GM19395 (cell line): ENCODE measurements at regions not wholly inside any gene's neighbourhood (a gene's known extent, or its start where the extent isn't known, plus 50 kb on each side); places are given as distances from the start of the nearest gene placed in this dataset.
"Not testable (repeated sequence)": the region's sequence is repeated elsewhere in the genome, so short reads cannot be mapped to it uniquely, and the experiment has no call there.

Source experiments
- ATAC-seq: cut with Tn5 transposase; IDR thresholded peaks from one replicate; pipeline ENCODE4 v1.9.1; 2021; ENCODE audit warnings: mild to moderate bottlenecking, moderate library complexity; ENCODE audit not compliant: unreplicated experiment

DNA sequence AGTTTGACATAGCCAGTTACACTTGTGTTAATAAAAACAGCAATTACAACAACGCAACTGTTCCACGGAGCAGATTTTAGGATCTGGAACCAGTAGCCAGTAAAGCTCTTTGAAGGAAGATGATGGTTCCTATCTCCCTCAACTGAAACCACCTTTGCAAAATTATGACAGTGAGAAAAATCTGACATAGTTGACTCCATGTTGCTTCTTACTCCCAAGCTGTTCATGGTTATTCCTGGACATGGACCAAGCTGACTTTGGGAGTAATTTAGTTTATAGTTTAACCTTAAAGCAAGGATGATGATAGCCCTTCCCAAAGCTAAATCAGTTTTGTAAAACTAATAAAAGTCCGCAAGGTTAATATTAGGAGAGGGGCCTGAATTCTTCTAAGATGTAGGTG lies 518.0 kb upstream of the ZP4 start:
- no peak for ATAC-seq

DNA sequence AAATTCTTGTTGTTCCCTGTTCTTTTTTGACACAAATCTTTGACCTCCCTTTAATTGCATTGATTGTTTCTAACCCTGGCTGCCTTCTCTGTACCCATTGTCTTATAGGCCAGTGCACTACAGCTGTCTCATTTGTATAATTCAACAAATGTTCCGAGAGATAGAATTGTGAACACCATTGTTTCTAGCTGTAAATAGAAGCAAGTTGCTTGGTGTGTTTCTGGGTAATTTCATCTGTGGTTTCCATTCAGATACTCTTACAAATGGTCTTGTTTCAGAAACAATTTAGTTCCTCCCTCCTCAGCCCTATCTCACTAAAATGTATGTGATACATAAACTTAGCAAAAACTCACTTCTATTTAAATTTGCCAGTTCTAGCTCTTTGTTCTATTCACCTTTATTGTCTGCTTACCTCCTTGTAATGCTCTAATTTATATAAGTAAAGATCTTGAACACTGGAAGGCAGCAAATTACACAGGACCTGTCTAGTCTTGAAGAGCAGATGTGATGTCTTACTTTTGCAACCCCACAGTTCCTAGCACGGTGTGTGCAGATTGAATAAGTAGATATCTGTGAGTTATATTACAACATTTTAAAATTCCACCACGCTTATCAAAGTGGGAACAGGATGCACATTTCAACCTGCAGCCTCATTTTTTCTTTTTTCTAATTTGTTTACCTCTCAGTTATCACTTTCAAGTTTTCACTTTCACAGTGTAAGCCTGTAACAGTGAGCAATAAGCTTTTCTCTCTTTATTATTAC lies 515.6 kb upstream of the ZP4 start:
- no peak for ATAC-seq

DNA sequence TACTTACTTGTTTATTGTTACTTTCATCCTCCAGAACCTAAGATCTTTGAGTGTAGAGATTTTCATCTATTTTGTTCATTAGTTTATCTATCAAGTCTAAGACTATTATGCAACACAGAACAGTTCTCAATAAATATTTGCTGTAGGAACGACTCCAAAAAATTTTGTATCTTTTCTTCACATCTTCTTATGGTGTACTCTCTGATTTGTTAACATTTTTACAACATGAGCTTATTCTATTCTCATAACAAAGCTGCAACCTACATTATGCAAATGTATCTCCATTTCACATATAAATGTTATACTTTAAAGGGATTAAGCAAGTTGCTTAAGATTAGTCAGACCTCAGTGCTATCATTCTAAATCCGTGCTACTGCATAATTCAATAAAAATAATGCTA lies 514.2 kb upstream of the ZP4 start:
- ATAC-seq = no peak

DNA sequence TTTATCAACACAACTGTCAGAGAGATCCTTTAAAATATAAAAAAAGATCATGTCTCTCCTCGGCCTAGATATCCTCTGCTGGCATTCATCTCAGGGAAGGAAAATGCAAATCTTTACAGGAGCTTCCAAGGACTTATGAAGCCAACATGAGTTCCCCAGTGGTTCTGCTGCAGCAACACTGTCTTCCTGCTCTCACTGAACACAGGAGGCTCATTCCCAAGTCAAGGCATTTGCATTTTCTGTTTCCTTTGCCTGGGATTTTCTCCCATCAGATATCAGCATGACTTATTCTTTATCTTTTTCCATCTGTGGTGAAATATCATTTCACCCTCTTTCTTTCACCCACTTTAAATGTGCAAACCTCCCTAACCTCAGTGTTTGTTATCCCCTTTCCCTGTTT lies 513.8 kb upstream of the ZP4 start:
- ATAC-seq = no peak

DNA sequence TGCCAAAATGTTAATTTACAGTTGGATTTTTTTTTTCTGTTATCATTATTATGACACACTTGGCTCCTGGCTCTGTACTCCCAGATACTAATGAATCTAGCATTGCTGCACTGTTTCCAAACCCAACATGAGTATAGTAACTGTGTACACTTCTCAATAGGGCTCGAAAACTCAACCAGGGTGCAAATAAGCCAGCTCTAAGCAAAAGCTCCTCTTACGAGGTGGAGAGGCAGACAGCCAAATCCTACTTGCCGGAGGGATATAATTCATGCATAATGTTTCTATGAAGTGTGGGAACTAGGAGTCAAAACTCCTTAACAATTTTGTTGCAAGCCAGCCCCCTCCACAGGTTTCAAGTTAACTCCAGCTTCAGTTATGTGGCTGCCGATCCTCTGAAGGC lies 510.4 kb upstream of the ZP4 start:
- no peak for ATAC-seq

DNA sequence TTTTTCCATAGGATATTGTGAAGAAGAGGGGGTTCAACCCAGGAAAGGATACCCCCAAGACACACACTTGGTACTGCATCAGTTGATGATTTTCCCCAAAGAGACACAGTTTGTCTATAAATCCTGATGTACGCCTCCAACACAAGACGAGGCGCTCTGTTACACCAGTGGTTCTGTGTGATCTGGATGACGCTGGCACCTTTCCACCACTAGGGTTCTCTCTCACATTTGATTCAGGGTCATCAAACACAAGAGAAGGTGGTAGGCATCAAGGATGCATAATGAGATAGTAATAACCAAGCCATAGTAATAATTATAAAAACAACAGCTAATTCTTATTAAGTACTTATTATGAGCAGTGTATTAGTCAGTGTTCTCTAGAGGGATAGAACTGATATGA lies 508.8 kb upstream of the ZP4 start:
- ATAC-seq = no peak

DNA sequence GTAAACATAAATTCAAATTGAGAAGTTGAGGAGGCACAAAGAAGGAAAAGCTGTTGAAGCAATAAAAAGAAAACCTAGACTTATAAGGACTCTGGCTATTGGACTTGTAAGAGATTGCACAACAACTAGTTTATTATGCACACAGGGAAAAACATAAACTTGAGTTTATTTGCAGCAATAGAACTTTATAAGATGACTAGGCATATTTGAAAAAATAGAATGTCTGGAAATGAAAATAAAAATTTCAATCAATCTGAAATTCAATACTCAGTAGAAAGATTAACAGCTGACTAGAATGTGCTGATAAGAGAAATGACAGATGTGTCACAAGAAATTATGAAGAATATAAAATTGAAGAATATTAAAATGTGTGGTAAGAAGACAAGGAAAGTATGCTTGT lies 505.4 kb upstream of the ZP4 start:
- ATAC-seq = no peak

DNA sequence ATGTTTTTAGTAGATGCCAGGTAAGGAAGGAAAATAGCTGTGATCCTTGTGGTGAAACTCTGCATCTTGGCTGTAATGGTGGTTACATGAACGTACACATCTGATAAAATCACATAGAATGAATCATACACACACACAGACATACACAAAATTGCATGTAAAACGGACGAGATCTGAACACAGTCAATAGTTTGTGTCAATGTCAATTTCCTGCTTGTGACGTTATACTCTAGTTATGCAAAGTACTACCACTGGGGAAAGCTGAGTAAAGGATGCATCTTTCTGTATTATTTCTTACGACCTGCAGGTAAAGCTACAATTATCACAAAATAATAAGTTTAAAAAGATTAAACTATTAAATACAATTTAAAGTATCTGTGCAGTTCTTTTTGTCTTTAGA lies 493.7 kb upstream of the ZP4 start:
- no peak for ATAC-seq

DNA sequence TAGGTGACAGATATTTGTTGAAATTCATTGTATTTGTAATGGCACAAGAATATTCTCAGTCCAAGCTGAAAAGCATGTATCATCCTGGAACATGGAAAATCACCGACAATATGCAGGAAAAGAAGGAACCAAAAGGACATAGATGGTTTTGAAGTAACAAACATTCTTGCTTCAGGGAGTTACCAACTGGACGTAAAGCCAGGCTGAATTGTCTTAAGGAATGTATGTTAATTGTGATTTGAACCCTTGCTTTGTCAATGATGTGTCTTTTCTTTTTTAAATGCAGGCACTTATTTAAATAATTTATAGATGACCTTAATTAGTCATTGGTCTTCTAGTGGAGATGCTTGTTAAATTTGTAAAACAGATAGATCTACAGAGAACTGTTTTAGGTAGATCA lies 489.4 kb upstream of the ZP4 start:
- no peak for ATAC-seq

DNA sequence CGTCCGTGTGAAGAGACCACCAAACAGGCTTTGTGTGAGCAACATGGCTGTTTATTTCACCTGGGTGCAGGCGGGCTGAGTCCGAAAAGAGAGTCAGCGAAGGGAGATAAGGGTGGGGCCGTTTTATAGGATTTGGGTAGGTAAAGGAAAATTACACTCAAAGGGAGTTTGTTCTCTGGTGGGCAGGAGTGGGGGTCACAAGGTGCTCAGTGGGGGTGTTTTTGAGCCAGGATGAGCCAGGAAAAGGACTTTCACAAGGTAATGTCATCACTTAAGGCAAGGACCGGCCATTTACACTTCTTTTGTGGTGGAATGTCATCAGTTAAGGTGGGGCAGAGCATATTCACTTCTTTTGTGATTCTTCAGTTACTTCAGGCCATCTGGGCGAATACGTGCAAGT lies 488.7 kb upstream of the ZP4 start:
- not testable (repeated sequence) for ATAC-seq

DNA sequence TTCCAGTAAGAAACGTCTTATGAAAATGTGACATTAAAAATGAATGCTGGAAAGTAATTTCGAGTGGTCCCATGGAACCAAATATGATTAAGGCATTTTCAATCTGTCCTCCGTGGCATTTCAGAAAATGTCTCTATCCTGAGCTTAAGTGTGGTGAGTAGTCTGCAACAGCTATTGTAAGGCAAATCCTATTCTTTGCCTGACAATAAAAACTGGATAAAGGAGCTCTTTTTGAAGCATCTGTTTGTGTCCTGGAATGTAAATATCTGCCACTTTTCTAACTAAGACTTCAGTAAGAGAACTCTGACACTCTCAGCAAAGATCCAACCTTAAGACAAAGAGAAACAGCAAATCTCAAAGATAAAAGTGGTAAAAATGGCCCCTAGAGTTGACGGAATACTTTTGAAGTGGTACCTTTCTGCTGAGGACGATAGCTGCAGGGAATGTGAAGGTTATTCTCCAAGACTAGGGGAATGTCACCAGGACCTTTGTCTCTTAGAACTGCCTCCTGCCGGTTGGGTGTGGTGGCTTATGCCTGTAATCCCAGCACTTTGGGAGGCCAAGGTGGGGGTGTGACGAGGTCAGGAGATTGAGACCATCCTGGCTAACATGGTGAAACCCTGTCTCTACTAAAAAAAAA lies 486.7 kb upstream of the ZP4 start:
- no peak for ATAC-seq

DNA sequence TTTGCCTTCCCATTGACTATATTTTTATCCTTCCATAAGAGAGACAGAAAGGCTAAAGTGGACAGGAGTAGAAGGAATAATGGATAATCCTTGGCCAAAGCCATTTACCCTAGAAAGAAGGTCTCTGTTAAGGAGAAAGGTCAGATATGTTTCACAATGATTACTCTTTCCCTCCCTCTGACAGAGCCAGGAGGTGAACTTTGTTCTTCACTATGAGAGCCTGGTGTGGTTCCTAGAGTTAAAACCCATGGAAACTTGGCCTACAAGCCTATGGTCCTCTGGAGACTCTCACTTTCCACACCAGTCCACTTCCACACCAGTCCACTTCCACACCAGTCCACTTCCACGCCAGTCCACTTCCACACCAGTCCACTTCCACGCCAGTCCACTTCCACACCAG lies 479.9 kb upstream of the ZP4 start:
- no peak for ATAC-seq

DNA sequence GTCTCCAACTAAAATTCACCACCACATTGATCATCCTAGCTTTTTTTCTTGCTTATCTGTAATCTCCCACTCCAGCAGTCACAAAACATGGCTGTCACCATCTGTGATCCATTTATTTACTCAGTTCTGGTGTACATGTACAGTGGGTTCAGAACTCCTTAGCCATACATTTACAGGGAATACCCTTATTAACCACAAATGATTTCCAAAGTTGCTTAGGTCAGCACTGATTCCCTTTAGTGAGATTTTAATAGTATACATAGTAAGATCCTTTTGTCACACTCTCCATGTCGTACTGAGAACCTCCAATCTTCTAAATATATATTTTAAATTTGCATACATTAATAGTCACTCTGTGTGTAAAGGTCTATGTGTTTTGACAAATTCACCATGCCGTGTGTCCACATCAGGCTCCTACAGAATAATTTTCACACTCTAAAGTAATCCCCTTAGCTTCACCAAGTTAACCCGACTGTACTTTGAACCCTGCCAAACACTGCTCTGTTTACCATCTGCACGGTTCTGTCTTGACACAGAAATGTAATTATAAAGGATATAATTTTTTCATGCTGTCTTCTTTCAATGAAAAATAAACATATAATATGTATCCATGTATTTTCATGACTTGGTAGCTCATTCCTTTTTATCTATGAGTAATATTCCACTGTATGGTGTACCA lies 473.6 kb upstream of the ZP4 start:
- no peak for ATAC-seq

DNA sequence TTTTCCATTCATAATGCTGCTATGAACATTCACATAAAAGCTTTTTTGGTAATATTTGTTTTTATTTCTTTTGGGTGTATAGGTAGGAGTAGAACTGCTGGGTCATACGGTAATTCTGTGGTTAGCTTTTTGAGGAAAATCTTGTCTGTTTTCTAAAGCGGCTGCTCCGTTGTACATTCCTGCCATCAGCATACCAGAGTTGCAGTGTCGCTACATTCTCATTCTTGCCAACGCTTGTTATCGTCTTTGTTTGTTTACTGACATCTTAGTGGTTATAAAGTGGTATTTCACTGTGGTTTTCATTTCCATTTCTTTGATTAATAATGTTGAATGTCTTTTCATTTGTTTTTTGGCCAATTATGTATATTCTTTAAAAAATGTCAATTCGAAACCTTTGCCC lies 469.8 kb upstream of the ZP4 start:
- no peak for ATAC-seq

DNA sequence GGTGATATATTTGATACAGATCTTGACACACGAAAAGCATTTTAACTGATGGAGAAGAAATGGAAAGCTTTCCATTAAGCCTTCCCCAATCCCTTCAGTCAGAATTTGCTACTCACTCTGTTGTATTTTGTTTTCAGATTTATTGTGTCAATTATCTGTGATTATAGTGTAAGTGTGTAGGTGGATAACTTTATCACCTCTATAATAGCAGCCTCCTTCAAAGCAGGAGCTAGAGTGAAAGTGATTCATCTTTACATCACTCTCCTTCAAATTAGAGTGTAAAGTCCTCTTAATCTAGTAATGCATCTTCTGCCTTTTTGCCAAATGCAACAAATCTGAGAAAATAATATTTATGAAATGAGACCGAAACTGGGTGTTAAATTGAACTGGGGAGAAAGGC lies 459.7 kb upstream of the ZP4 start:
- no peak for ATAC-seq

DNA sequence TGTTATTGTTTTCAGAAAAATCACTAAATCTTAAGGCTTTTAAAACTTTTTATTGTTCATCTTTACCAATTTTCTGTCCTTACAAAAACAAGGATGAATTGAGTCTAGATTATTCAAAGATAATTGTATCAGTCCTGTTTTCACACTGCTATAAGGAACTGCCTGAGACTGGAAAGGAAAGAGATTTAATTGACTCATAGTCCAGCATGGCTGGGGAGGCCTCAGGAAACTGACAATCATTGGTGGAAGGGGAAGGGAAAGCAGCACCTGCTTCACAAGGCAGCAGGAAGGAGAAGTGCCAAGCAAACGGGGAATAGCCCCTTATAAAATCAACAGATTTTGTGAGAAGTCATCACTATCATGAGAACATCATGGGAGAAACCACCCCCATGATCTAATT lies 455.6 kb upstream of the ZP4 start:
- ATAC-seq = no peak

DNA sequence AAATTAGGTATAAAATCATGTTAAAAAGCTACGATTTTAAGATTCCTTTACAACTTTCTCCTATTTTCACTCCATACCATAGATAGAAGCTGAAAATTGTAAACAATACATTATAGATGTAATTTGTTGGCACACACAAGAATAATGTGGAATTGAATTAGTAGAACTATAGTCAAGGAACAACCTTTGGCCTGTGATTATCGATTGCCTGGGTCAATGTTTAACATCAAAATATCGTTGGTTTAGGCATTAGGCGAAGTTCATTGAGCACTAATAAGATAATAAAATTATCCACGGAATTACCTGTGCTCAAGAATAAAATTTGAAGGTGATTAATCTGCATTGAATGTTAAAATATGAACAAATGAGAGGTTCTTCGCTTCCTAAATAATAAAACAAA lies 455.1 kb upstream of the ZP4 start:
- ATAC-seq = no peak

DNA sequence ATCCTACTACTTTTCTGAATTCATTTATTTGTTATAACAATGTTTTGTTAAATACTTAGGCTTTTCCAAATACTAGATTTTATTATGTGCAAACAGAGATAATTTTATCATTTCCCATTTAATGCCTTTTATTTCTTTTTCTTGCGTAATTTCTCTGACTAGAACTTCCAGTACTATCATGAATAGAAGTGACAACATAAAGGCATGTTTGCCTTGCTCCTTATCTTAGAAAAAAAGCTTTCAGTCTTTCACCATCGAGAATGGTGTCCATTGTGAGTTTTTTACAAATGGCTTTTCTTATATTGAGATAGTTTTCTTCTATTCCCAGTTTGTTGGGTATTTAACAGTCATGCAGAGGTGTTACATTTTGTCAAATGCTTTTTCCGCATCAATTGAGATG lies 453.1 kb upstream of the ZP4 start:
- no peak for ATAC-seq

DNA sequence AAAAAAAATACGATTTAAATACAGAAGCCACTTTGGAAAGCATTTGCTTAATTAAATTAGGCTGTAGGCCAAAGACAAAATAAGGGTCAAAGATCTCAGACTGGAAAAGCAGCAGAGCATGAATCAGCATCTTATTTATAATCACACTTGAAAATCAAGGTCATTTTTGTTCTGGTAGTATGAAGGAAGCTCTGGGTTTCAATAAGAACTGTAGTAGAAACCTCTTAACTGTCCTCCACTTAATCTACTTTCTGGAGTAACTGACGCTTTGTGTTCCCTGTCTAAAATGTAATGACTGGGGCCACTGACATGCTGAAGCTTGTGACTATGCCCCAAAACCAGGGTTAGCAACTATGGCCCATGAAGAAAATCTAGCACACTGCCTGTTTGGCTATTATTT lies 450.7 kb upstream of the ZP4 start:
- no peak for ATAC-seq

DNA sequence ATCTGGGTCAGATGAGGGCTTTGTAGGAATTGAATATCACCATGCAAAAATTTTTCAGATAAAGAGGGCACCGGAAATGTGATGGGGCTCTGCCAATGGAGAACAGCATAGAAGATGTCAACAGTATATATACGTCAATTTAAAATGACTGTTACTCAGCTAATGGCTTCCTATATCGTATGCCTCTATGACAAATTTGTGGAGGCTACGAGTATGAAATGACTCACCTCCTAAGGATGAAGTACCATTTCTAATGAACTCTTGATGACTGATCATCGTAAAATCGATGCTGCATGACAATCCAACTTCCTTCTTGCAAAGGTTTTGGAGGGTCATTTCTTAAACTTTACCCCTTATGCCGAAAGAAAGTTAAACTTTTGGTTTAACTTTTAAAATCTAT lies 450.3 kb upstream of the ZP4 start:
- ATAC-seq = no peak

DNA sequence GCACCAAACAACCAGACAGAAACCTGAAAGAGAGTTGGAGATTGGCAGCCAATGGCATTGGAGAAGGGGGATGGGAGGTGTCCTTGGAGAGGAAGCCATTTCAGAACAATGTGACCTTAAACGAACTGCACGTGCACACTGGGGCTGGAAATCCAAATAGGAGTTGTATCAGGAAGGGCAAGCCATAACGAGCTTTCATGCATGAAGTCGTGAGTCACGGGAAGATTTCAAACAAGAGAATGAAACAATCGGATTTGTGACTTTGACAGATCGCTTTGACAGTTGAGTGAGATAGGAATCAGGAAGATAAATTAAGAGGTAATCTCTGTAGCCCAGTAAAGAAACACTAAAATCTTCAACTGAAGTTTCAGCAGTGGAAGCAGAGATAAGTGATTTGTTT lies 445.8 kb upstream of the ZP4 start:
- no peak for ATAC-seq

DNA sequence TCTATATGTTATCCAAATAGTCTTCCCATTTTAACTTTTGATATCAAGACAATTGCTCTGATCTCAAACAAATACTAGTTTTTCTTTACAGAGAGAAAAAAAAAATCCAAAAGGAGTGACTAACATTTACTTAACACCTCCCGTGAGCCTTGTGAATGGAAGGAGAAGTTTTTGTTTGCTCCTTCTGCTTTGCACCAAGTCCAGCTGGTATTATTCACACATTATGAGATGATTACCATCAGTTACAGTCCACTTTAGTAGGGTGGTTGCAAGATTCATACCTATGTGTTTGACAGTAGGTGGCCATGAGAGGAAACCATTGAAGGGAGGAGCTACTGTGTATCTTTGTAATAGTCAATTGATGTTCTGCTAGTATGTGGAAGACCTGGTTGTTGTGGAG lies 443.4 kb upstream of the ZP4 start:
- no peak for ATAC-seq
